Endodermal cell (in vitro differentiated cells): ENCODE measurements at regions not wholly inside any gene's neighbourhood (a gene's known extent, or its start where the extent isn't known, plus 50 kb on each side); places are given as distances from the start of the nearest gene placed in this dataset.

Experiments used
- DNase-seq: peaks from one replicate; pipeline ENCODE4 v3.0.0-alpha.2; 2017
- H3K27ac ChIP-seq: 2 replicates; pipeline ENCODE4 v1.5.1; 2013; ENCODE audit warnings: mild to moderate bottlenecking, low read depth, low read length, moderate library complexity
- H3K27me3 ChIP-seq: 2 replicates; pipeline ENCODE4 v1.6.1; 2013; ENCODE audit warnings: mild to moderate bottlenecking, low read length, moderate library complexity; ENCODE audit not compliant: insufficient read depth, control insufficient read depth, poor library complexity, severe bottlenecking
- H3K36me3 ChIP-seq: 2 replicates; pipeline ENCODE4 v1.7.0; 2013; ENCODE audit warnings: mild to moderate bottlenecking, low read length, moderate library complexity; ENCODE audit not compliant: control insufficient read depth, insufficient read depth
- H3K4me1 ChIP-seq: one replicate; pipeline ENCODE4 v1.7.0; 2013; ENCODE audit warnings: low read length; ENCODE audit not compliant: control insufficient read depth, insufficient read depth
- H3K4me3 ChIP-seq: 2 replicates; pipeline ENCODE4 v1.5.1; 2013; ENCODE audit warnings: mild to moderate bottlenecking, low read length, moderate library complexity
- H3K9ac ChIP-seq: 2 replicates; pipeline ENCODE4 v1.6.1; 2013; ENCODE audit warnings: mild to moderate bottlenecking, low read length, moderate library complexity; ENCODE audit not compliant: poor library complexity, severe bottlenecking; ENCODE audit errors: extremely low read depth
- H3K9me3 ChIP-seq: 2 replicates; pipeline ENCODE4 v1.6.1; 2013; ENCODE audit warnings: mild to moderate bottlenecking, low read length, moderate library complexity; ENCODE audit not compliant: control insufficient read depth
- H3K27ac Mint-ChIP-seq: 2 replicates; pipeline ENCODE4 v1.8.0; 2020; ENCODE audit warnings: mixed read lengths
- H3K27me3 Mint-ChIP-seq: 2 replicates; pipeline ENCODE4 v1.8.0; 2021; ENCODE audit warnings: mild to moderate bottlenecking, mixed read lengths; ENCODE audit not compliant: insufficient read depth
- H3K36me3 Mint-ChIP-seq: 2 replicates; pipeline ENCODE4 v1.8.0; 2020; ENCODE audit warnings: low read depth, mixed read lengths
- H3K4me1 Mint-ChIP-seq: 2 replicates; pipeline ENCODE4 v1.8.0; 2020; ENCODE audit warnings: mixed read lengths
- H3K4me3 Mint-ChIP-seq: 2 replicates; pipeline ENCODE4 v1.8.0; 2020; ENCODE audit warnings: mild to moderate bottlenecking, moderate library complexity, mixed read lengths
- H3K9me3 Mint-ChIP-seq: 2 replicates; pipeline ENCODE4 v1.8.0; 2020; ENCODE audit warnings: mild to moderate bottlenecking, mixed read lengths
- WGBS, 2 experiments: methylation state at CpG; one replicate each; pipeline versions ENCODE4 v1.1.5 to v1.1.7; 2013; ENCODE audit warnings: missing lambda C conversion rate in 2 of 2, mixed read lengths in 1 of 2; ENCODE audit not compliant: insufficient coverage in 1 of 2, insufficient read length in 1 of 2; 5-methylcytosine and 5-hydroxymethylcytosine counted together
- TF ChIP-seq, protein P1 (sequence below): fragments of 200-600 bp; sonication (generic); conservative IDR thresholded peaks from 2 replicates; pipeline ENCODE4 v1.5.0; 2021; ENCODE audit warnings: antibody characterized with exemption, mild to moderate bottlenecking

DNA sequence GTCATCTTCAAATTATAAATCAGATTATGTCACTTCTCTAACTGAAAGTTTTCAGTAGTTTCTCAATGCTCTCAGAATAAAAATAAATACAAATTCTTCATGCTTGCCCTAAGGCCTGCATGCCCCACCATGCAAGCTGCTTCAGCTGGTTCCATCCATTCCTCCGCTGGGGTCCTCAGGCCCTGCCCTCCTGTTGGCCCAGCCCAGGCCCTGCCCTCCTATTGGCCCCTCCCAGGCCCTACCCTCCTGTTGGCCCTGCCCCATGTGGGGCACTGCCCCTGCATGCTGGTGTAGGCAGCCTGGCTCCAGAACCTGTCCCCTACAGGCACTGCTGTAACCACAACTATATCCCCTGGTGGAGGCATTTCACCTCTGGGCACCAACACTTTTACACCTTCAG is 109.3 kb upstream of the TCERG1L start:
- TF ChIP-seq, protein P1, sequence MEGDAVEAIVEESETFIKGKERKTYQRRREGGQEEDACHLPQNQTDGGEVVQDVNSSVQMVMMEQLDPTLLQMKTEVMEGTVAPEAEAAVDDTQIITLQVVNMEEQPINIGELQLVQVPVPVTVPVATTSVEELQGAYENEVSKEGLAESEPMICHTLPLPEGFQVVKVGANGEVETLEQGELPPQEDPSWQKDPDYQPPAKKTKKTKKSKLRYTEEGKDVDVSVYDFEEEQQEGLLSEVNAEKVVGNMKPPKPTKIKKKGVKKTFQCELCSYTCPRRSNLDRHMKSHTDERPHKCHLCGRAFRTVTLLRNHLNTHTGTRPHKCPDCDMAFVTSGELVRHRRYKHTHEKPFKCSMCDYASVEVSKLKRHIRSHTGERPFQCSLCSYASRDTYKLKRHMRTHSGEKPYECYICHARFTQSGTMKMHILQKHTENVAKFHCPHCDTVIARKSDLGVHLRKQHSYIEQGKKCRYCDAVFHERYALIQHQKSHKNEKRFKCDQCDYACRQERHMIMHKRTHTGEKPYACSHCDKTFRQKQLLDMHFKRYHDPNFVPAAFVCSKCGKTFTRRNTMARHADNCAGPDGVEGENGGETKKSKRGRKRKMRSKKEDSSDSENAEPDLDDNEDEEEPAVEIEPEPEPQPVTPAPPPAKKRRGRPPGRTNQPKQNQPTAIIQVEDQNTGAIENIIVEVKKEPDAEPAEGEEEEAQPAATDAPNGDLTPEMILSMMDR: no peak
- Histone ChIP-seq H3K4me3 (no peak overlapping the region), H3K4me1 (no peaks in the 10 kb centered on the region), H3K27me3 (no peaks in the 10 kb centered on the region), H3K36me3 (no peaks in the 10 kb centered on the region), H3K27ac (no peak overlapping the region), H3K9ac (no peak overlapping the region), H3K9me3 (no peaks in the 10 kb centered on the region)
- Mint-ChIP-seq H3K27ac (no peak overlapping the region), H3K9me3 (no peaks in the 10 kb centered on the region), H3K4me1 (no peaks in the 10 kb centered on the region), H3K36me3 (no peaks in the 10 kb centered on the region), H3K27me3 (peaks cover 4% of the 10 kb centered on the region), H3K4me3 (no peak overlapping the region)
- WGBS, 2 experiments: 100% methylated on average over 1 of the region's 1 CpG; no CpG with 5 or more reads in 1 of the 2 experiments
- DNase-seq: no peak

DNA sequence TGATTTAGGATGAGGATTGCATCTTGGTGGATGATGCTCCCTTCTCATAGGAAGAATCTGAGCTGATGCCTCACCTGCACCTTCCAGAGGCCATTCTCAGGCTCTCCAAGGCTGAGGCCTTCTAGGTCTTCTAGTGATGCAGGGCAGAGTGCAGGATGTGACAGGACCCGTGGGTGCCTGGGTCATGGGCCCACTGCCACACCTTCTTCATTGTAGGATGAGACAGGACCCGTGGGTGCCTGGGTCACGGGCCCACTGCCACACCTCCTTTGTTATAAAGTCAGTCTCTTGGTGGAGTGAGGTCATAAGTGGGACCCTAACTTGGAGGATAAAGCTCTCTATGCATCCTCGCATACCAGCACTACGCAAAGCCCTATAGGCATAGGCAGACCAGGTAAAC is 109.9 kb upstream of the TCERG1L start:
- Histone ChIP-seq H3K27me3 (no peaks in the 10 kb centered on the region), H3K9me3 (no peaks in the 10 kb centered on the region), H3K9ac (no peak overlapping the region), H3K4me1 (no peaks in the 10 kb centered on the region), H3K4me3 (no peak overlapping the region), H3K27ac (no peak overlapping the region), H3K36me3 (no peaks in the 10 kb centered on the region)
- H3K4me3 Mint-ChIP-seq: no peak overlapping the region
- no peaks in the 10 kb centered on the region for H3K4me1 Mint-ChIP-seq
- TF ChIP-seq, protein P1: no peak
- H3K9me3 Mint-ChIP-seq: no peaks in the 10 kb centered on the region
- DNase-seq: no peak
- peaks cover 4% of the 10 kb centered on the region for H3K27me3 Mint-ChIP-seq
- 94 to 100% methylated on average over 2 to 5 of the region's 5 CpGs for WGBS, 2 experiments
- no peaks in the 10 kb centered on the region for H3K36me3 Mint-ChIP-seq
- H3K27ac Mint-ChIP-seq: no peak overlapping the region

DNA sequence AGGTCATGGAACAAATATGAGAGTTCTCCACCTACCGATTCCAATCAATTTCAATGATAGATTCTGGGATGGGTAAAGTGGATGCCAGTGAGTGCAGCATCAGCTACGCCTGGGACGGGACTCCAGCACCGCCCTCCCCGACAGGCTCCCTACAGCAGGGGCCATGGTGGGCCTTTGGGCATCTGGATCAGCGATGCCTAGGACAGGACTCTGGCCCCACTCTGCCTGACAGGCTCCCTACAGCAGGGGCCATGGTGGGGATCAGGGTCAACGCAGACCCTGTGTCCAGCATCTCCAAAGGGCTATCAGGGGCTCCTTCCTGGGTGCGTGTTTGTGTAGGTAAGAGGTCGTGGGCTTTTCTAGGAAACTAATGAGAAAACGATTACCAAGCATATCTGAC is 111.2 kb upstream of the TCERG1L start:
- no peak overlapping the region for H3K27ac ChIP-seq
- Mint-ChIP-seq H3K9me3 (no peaks in the 10 kb centered on the region), H3K36me3 (no peaks in the 10 kb centered on the region), H3K4me1 (no peaks in the 10 kb centered on the region), H3K4me3 (no peak overlapping the region), H3K27me3 (no peaks in the 10 kb centered on the region), H3K27ac (no peak overlapping the region)
- no peak overlapping the region for H3K4me3 ChIP-seq
- DNase-seq: no peak
- H3K4me1 ChIP-seq: no peaks in the 10 kb centered on the region
- no peak overlapping the region for H3K9ac ChIP-seq
- WGBS, 2 experiments: 91 to 96% methylated on average over 3 to 10 of the region's 10 CpGs
- no peaks in the 10 kb centered on the region for H3K27me3 ChIP-seq
- TF ChIP-seq, protein P1: no peak
- no peaks in the 10 kb centered on the region for H3K9me3 ChIP-seq
- H3K36me3 ChIP-seq: no peaks in the 10 kb centered on the region
